ENCODE measurements at regions not wholly inside any gene's neighbourhood (a gene's known extent, or its start where the extent isn't known, plus 50 kb on each side); places are given as distances from the start of the nearest gene placed in this dataset.

GRCh38 chr11:29801561-29801960 is 215.3 kb downstream of the KCNA4 start:
- DNase-seq (no peak), ATAC-seq (ENCODE audit: poor library complexity) (no peak)
- intact Hi-C loops (cut with DNase I), result no loop called here

GRCh38 chr11:29786092-29786491 is 230.7 kb downstream of the KCNA4 start:
- intact Hi-C loops (cut with DNase I), result no loop called here
- no peak for DNase-seq
- ATAC-seq (ENCODE audit: poor library complexity), result peak; percentile 87

GRCh38 chr11:29783506-29783905 is 233.3 kb downstream of the KCNA4 start:
- DNase-seq, result no peak
- intact Hi-C loops (cut with DNase I), result no loop called here
- no peak for ATAC-seq (ENCODE audit: poor library complexity)

- no peak for ATAC-seq (ENCODE audit: poor library complexity)
- intact Hi-C loops (cut with DNase I), result no loop called here
- no peak for DNase-seq
These were observed 234.4 kb downstream of the KCNA4 start for GRCh38 chr11:29782447-29782846.

GRCh38 chr11:29781268-29781667 is 235.6 kb downstream of the KCNA4 start:
- intact Hi-C loops (cut with DNase I), result no loop called here
- ATAC-seq (ENCODE audit: poor library complexity), result peak; percentile 90
- peak; percentile 66 for DNase-seq

GRCh38 chr11:29780756-29781155 is 236.1 kb downstream of the KCNA4 start:
- intact Hi-C loops (cut with DNase I), result no loop called here
- peak; percentile 86 for ATAC-seq (ENCODE audit: poor library complexity)
- DNase-seq, result peak; percentile 58

GRCh38 chr11:29773656-29774264 is 243.1 kb downstream of the KCNA4 start:
- DNase-seq, result peak; percentile 56
- intact Hi-C loops (cut with DNase I), result no loop called here
- peak; percentile 99 for ATAC-seq (ENCODE audit: poor library complexity)

GRCh38 chr11:29756871-29757270 is 260.0 kb downstream of the KCNA4 start:
- no peak for DNase-seq
- no peak for ATAC-seq (ENCODE audit: poor library complexity)
- intact Hi-C loops (cut with DNase I), result no loop called here

GRCh38 chr11:29755474-29755873 is 261.4 kb downstream of the KCNA4 start:
- no peak for DNase-seq
- intact Hi-C loops (cut with DNase I), result no loop called here
- ATAC-seq (ENCODE audit: poor library complexity), result no peak

GRCh38 chr11:29751618-29752017 is 265.2 kb downstream of the KCNA4 start:
- DNase-seq (no peak), ATAC-seq (ENCODE audit: poor library complexity) (no peak)
- intact Hi-C loops (cut with DNase I), result no loop called here

- DNase-seq (no peak), ATAC-seq (ENCODE audit: poor library complexity) (no peak)
- intact Hi-C loops (cut with DNase I), result no loop called here
These were observed 266.4 kb downstream of the KCNA4 start for GRCh38 chr11:29750392-29750791.

GRCh38 chr11:29734287-29734686 is 282.5 kb downstream of the KCNA4 start:
- DNase-seq (no peak), ATAC-seq (ENCODE audit: poor library complexity) (no peak)
- intact Hi-C loops (cut with DNase I), result no loop called here

- ATAC-seq (ENCODE audit: poor library complexity), result no peak
- intact Hi-C loops (cut with DNase I), result no loop called here
- DNase-seq, result no peak
These were observed 303.0 kb downstream of the KCNA4 start for GRCh38 chr11:29713831-29714320.

GRCh38 chr11:29712616-29713015 is 304.2 kb downstream of the KCNA4 start:
- intact Hi-C loops (cut with DNase I), result no loop called here
- ATAC-seq (ENCODE audit: poor library complexity), result no peak
- no peak for DNase-seq

GRCh38 chr11:29707924-29708323 is 308.9 kb downstream of the KCNA4 start:
- DNase-seq, result no peak
- peak; percentile 52 for ATAC-seq (ENCODE audit: poor library complexity)
- intact Hi-C loops (cut with DNase I), result no loop called here

GRCh38 chr11:29685361-29685760 is 331.5 kb downstream of the KCNA4 start:
- no peak for ATAC-seq (ENCODE audit: poor library complexity)
- intact Hi-C loops (cut with DNase I), result no loop called here
- no peak for DNase-seq

GRCh38 chr11:29682856-29683255 is 334.0 kb downstream of the KCNA4 start:
- intact Hi-C loops (cut with DNase I), result no loop called here
- ATAC-seq (ENCODE audit: poor library complexity), result no peak
- DNase-seq, result no peak

- DNase-seq (no peak), ATAC-seq (ENCODE audit: poor library complexity) (no peak)
- intact Hi-C loops (cut with DNase I), result no loop called here
These were observed 336.8 kb downstream of the KCNA4 start for GRCh38 chr11:29679996-29680395.

- intact Hi-C loops (cut with DNase I), result no loop called here
- ATAC-seq (ENCODE audit: poor library complexity) (no peak), DNase-seq (no peak)
These were observed 339.8 kb downstream of the KCNA4 start for GRCh38 chr11:29676993-29677392.

GRCh38 chr11:29669310-29669709 is 347.5 kb downstream of the KCNA4 start:
- ATAC-seq (ENCODE audit: poor library complexity) (no peak), DNase-seq (no peak)
- intact Hi-C loops (cut with DNase I), result no loop called here

- peak; percentile 74 for ATAC-seq (ENCODE audit: poor library complexity)
These were observed 359.1 kb downstream of the KCNA4 start for GRCh38 chr11:29657709-29658108.

More at GRCh38 chr11:29657709-29658108, 359.1 kb downstream of the KCNA4 start:
- intact Hi-C loops (cut with DNase I), result no loop called here
- no peak for DNase-seq
